Adrenal gland (tissue), 9 donors: ENCODE measurements at regions not wholly inside any gene's neighbourhood (a gene's known extent, or its start where the extent isn't known, plus 50 kb on each side); places are given as distances from the start of the nearest gene placed in this dataset.

Experiments used
- DNase-seq, 7 donors: peaks; one replicate each; pipeline ENCODE4 v3.0.0-alpha.2; 2019 to 2020
- H3K27ac ChIP-seq, 5 donors: fragments of 200-600 bp; sonication (generic) in 4 of 5; 1 replicate in 3 of 5; 2 replicates in 2 of 5; pipeline versions ENCODE4 v1.5.1 to v1.8.0; 2016 to 2020; ENCODE audit warnings: mild to moderate bottlenecking in 1 of 5
- H3K27me3 ChIP-seq: fragments of 200-600 bp; 2 replicates; pipeline ENCODE4 v1.8.0; 2021
- H3K36me3 ChIP-seq, 2 donors: fragments of 200-600 bp; replicated peaks in 1 of 2; 1 replicate in 1 of 2; 2 replicates in 1 of 2; pipeline versions ENCODE4 v1.5.1 to v1.8.0; 2018 to 2022
- H3K4me1 ChIP-seq, 2 donors: fragments of 200-600 bp; replicated peaks in 1 of 2; 1 replicate in 1 of 2; 2 replicates in 1 of 2; pipeline versions ENCODE4 v1.5.1 to v1.8.0; 2018 to 2021
- H3K4me3 ChIP-seq, 4 donors: fragments of 200-600 bp; sonication (generic) in 3 of 4; one replicate each; pipeline ENCODE4 v1.5.1; 2016 to 2018
- H3K9me3 ChIP-seq, 3 donors: fragments of 200-600 bp; sonication (generic) in 1 of 3; replicated peaks in 1 of 3; 1 replicate in 2 of 3; 2 replicates in 1 of 3; pipeline versions ENCODE4 v1.5.1 to v1.8.0; 2016 to 2021
- POLR2A ChIP-seq, 2 donors: fragments of 450-650 bp; IDR thresholded peaks; one replicate each; pipeline ENCODE4 v1.6.1; 2017; ENCODE audit warnings: antibody characterized with exemption in 2 of 2, mild to moderate bottlenecking in 2 of 2, moderate library complexity in 1 of 2
- WGBS, 4 donors: extraction: QIAGEN DNeasy Blood & Tissue Kit in 2 of 4; methylation state at CpG; one replicate each; pipeline versions ENCODE4 v1.1.5 to v1.1.7; 2013 to 2017; 5-methylcytosine and 5-hydroxymethylcytosine counted together
- intact Hi-C, 2 donors: fragments of 100-400 bp; cut with DNase I; formaldehyde crosslinking; loops; one replicate each; pipeline versions ENCODE4 v1.14.1 to v1.15.0; 2022 to 2023
- TF ChIP-seq, protein P1 (sequence below), 6 experiments: fragments of 450-650 bp in 4 of 6; fragments of 200-600 bp in 2 of 6; sonication (generic) in 1 of 6; IDR thresholded peaks; 1 replicate in 5 of 6; 2 replicates in 1 of 6; pipeline versions ENCODE4 v1.5.1 to v1.8.0; 2016 to 2021; ENCODE audit warnings: antibody characterized with exemption in 6 of 6, mild to moderate bottlenecking in 2 of 6, moderate library complexity in 1 of 6
- donor health status: healthy with polysubstance abuse.
- donor health status: Bipolar disorder and iron deficiency.
- donor health status: DM: yes; HTN: yes; CAD: no.
- donor health status: DM: no; HTN: no; CAD: no.
- donor health status: DM: no; HTN: no; CAD: no.

- H3K36me3 ChIP-seq: no peaks in the 10 kb centered on the region
- H3K9me3 ChIP-seq: no peaks in the 10 kb centered on the region
- H3K4me1 ChIP-seq: no peaks in the 10 kb centered on the region
- no peak for DNase-seq
- no peaks in the 10 kb centered on the region for H3K27me3 ChIP-seq
- no peak overlapping the region for H3K27ac ChIP-seq
- TF ChIP-seq, protein P1, sequence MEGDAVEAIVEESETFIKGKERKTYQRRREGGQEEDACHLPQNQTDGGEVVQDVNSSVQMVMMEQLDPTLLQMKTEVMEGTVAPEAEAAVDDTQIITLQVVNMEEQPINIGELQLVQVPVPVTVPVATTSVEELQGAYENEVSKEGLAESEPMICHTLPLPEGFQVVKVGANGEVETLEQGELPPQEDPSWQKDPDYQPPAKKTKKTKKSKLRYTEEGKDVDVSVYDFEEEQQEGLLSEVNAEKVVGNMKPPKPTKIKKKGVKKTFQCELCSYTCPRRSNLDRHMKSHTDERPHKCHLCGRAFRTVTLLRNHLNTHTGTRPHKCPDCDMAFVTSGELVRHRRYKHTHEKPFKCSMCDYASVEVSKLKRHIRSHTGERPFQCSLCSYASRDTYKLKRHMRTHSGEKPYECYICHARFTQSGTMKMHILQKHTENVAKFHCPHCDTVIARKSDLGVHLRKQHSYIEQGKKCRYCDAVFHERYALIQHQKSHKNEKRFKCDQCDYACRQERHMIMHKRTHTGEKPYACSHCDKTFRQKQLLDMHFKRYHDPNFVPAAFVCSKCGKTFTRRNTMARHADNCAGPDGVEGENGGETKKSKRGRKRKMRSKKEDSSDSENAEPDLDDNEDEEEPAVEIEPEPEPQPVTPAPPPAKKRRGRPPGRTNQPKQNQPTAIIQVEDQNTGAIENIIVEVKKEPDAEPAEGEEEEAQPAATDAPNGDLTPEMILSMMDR (IDR thresholded peaks at IDR 0.05): no peak
- no peak for TF ChIP-seq POLR2A (IDR thresholded peaks at IDR 0.05)
- intact Hi-C loops: no loop called here
- WGBS, 4 donors: 69 to 83% (median 77%) methylated on average over 4 of the region's 4 CpGs
- H3K4me3 ChIP-seq: no peak overlapping the region
Observed at GRCh38 chr2:109038992-109039391, 50.0 kb upstream of the EDAR start.
